K562 (cell line): ENCODE measurements at regions not wholly inside any gene's neighbourhood (a gene's known extent, or its start where the extent isn't known, plus 50 kb on each side); places are given as distances from the start of the nearest gene placed in this dataset.

ENCODE experiments used
- BRCA1 ChIP-seq, 2 experiments: fragments of 450-650 bp in 1 of 2; sonication (generic) in 1 of 2; formaldehyde crosslinking in 1 of 2; IDR thresholded peaks; 2 replicates each; pipeline versions ENCODE4 v1.5.0 to v1.6.1; 2017 to 2020; ENCODE audit warnings: mild to moderate bottlenecking in 1 of 2, missing genetic modification reagents in 1 of 2
- CBX8 ChIP-seq: fragments of 200-600 bp; sonication (generic); IDR thresholded peaks from 2 replicates; pipeline ENCODE4 v1.6.1; 2012; ENCODE audit warnings: borderline replicate concordance, mixed run types, low read depth, mild to moderate bottlenecking, moderate library complexity, mixed read lengths, low read length, control low read depth, inconsistent platforms; ENCODE audit not compliant: poor library complexity, severe bottlenecking; ENCODE audit errors: extremely low read depth
- DLX4 ChIP-seq: fragments of 250-450 bp; sonication (Bioruptor Pico); IDR thresholded peaks from 2 replicates; pipeline ENCODE4 v1.6.1; 2021; ENCODE audit warnings: mild to moderate bottlenecking
- ETV1 ChIP-seq: fragments of 450-650 bp; conservative IDR thresholded peaks from 2 replicates; pipeline ENCODE4 v1.6.1; 2016; ENCODE audit warnings: missing genetic modification characterization, control low read depth, low read depth, missing compliant biosample characterization
- FOXM1 ChIP-seq, 2 experiments: fragments of 450-650 bp in 1 of 2; sonication (generic) in 1 of 2; formaldehyde crosslinking in 1 of 2; IDR thresholded peaks; 2 replicates each; pipeline versions ENCODE4 v1.6.1 to v1.9.0; 2017 to 2022; ENCODE audit warnings: low read depth in 2 of 2, mild to moderate bottlenecking in 2 of 2, missing genetic modification reagents in 1 of 2, moderate library complexity in 1 of 2
- FUS ChIP-seq: fragments of 200-400 bp; formaldehyde crosslinking; optimal IDR thresholded peaks from 2 replicates; pipeline ENCODE3; 2017; ENCODE audit warnings: low read depth, low read length
- HNRNPLL ChIP-seq: fragments of 200-400 bp; formaldehyde crosslinking; IDR thresholded peaks from 2 replicates; pipeline ENCODE4 v1.6.1; 2017; ENCODE audit warnings: low read length, low read depth, mild to moderate bottlenecking; ENCODE audit not compliant: poor library complexity, severe bottlenecking
- KDM5B ChIP-seq: fragments of 200-600 bp; sonication (generic); IDR thresholded peaks from 2 replicates; pipeline ENCODE4 v1.6.1; 2012; ENCODE audit warnings: low read depth, mild to moderate bottlenecking, moderate library complexity, low read length, control low read depth, inconsistent platforms; ENCODE audit not compliant: insufficient replicate concordance
- LCOR ChIP-seq: sonication (generic); formaldehyde crosslinking; IDR thresholded peaks from 2 replicates; pipeline ENCODE4 v1.8.0; 2022; ENCODE audit warnings: mild to moderate bottlenecking, missing genetic modification reagents
- MCM7 ChIP-seq, 2 experiments: fragments of 450-650 bp; IDR thresholded peaks; 2 replicates each; pipeline ENCODE4 v1.6.1; 2016 to 2018
- PHB ChIP-seq: fragments of 250-450 bp; sonication (Bioruptor Pico); IDR thresholded peaks from 2 replicates; pipeline ENCODE4 v1.5.0; 2021
- PHF8 ChIP-seq: fragments of 200-600 bp; sonication (generic); IDR thresholded peaks from 2 replicates; pipeline ENCODE4 v1.6.1; 2012; ENCODE audit warnings: mixed run types, mild to moderate bottlenecking, inconsistent platforms, low read length, moderate library complexity, borderline replicate concordance
- POLR3A ChIP-seq: IDR thresholded peaks from 2 replicates; pipeline ENCODE4 v1.6.1; 2011; ENCODE audit warnings: borderline replicate concordance, mild to moderate bottlenecking, moderate library complexity; ENCODE audit not compliant: insufficient read length, insufficient read depth; ENCODE audit errors: extremely low read depth
- PYGO2 ChIP-seq: fragments of 450-650 bp; IDR thresholded peaks from 2 replicates; pipeline ENCODE4 v1.6.1; 2016; ENCODE audit warnings: mild to moderate bottlenecking, missing genetic modification characterization, moderate library complexity, missing compliant biosample characterization
- RFX7 ChIP-seq: fragments of 250-450 bp; sonication (Bioruptor Pico); IDR thresholded peaks from 2 replicates; pipeline ENCODE4 v1.5.1; 2021; ENCODE audit warnings: mild to moderate bottlenecking
- TAF7 ChIP-seq: fragments of 450-650 bp; IDR thresholded peaks from 2 replicates; pipeline ENCODE4 v1.6.1; 2016; ENCODE audit warnings: missing genetic modification characterization, missing compliant biosample characterization
- THRB ChIP-seq: fragments of 450-650 bp; formaldehyde crosslinking; conservative IDR thresholded peaks from 2 replicates; pipeline ENCODE4 v1.4.0; 2022; ENCODE audit warnings: mild to moderate bottlenecking, missing genetic modification characterization
- ZFP1 ChIP-seq: fragments of 450-650 bp; formaldehyde crosslinking; IDR thresholded peaks from 2 replicates; pipeline ENCODE4 v1.4.0; 2020; ENCODE audit warnings: mild to moderate bottlenecking, mixed read lengths
- ZNF174 ChIP-seq: fragments of 250-450 bp; sonication (Bioruptor Pico); IDR thresholded peaks from 2 replicates; pipeline ENCODE4 v1.4.0; 2020; ENCODE audit warnings: mild to moderate bottlenecking
- ZNF274 ChIP-seq: IDR thresholded peaks from 2 replicates; pipeline ENCODE4 v1.6.1; 2011; ENCODE audit warnings: low read depth, mild to moderate bottlenecking, low read length, moderate library complexity, borderline replicate concordance
- ZNF518B ChIP-seq: fragments of 250-450 bp; sonication (Bioruptor Pico); IDR thresholded peaks from 2 replicates; pipeline ENCODE4 v1.5.0; 2021; ENCODE audit warnings: mild to moderate bottlenecking, moderate library complexity
- ZNF589 ChIP-seq: fragments of 200-800 bp; sonication (Bioruptor generic); IDR thresholded peaks from 2 replicates; pipeline ENCODE4 v1.6.1; 2016; ENCODE audit warnings: low read depth, missing genetic modification characterization, missing compliant biosample characterization
- ZNF778 ChIP-seq: fragments of 450-650 bp; formaldehyde crosslinking; IDR thresholded peaks from 2 replicates; pipeline ENCODE4 v1.4.0; 2020; ENCODE audit warnings: mild to moderate bottlenecking, moderate library complexity

GRCh38 chr10:91103384-91104192 lies 116.9 kb upstream of the PCGF5 start (continued):
- no peak; the same call in 1 of the 2 replicates for TF ChIP-seq PHF8
- no peak for TF ChIP-seq FUS
- no peak for TF ChIP-seq RFX7 (CRISPR knock-in tag)
- TF ChIP-seq PHB (CRISPR knock-in tag): no peak
- no peak for TF ChIP-seq HNRNPLL
- peak; percentile 59 for TF ChIP-seq ETV1
- TF ChIP-seq ZFP1 (CRISPR knock-in tag): no peak
- no peak for TF ChIP-seq DLX4 (CRISPR knock-in tag)
- TF ChIP-seq BRCA1 (IDR thresholded peaks at IDR 0.05): no peak
- no peak for TF ChIP-seq BRCA1 (CRISPR knock-in tag; IDR thresholded peaks at IDR 0.05)
- peak; percentile 43 for TF ChIP-seq FOXM1 (IDR thresholded peaks at IDR 0.05; ENCODE audit: low read depth)
- TF ChIP-seq FOXM1 (CRISPR knock-in tag; IDR thresholded peaks at IDR 0.05; ENCODE audit: low read depth): no peak
- no peak for TF ChIP-seq ZNF589 (CRISPR knock-in tag)
- TF ChIP-seq MCM7 (IDR thresholded peaks at IDR 0.05): no peak
- no peak for TF ChIP-seq PYGO2
- TF ChIP-seq POLR3A: no peak
- TF ChIP-seq THRB (CRISPR knock-in tag): no peak
- no peak for TF ChIP-seq ZNF174 (CRISPR knock-in tag)
- peak; percentile 27; the same call in 1 of the 2 replicates for TF ChIP-seq LCOR (CRISPR knock-in tag)
- TF ChIP-seq KDM5B: no peak
- TF ChIP-seq CBX8: no peak
- no peak for TF ChIP-seq TAF7 (tag)
- no peak for TF ChIP-seq ZNF518B (CRISPR knock-in tag)
- no peak for TF ChIP-seq ZNF778 (CRISPR knock-in tag)
- TF ChIP-seq ZNF274: no peak
